GM21526 (cell line): ENCODE measurements at regions not wholly inside any gene's neighbourhood (a gene's known extent, or its start where the extent isn't known, plus 50 kb on each side); places are given as distances from the start of the nearest gene placed in this dataset.
"Not testable (repeated sequence)": the region's sequence is repeated elsewhere in the genome, so short reads cannot be mapped to it uniquely, and the experiment has no call there.

ENCODE experiments used
- ATAC-seq: cut with Tn5 transposase; IDR thresholded peaks from one replicate; pipeline ENCODE4 v1.9.1; 2021; ENCODE audit warnings: moderate library complexity; ENCODE audit not compliant: unreplicated experiment, low FRiP score

DNA sequence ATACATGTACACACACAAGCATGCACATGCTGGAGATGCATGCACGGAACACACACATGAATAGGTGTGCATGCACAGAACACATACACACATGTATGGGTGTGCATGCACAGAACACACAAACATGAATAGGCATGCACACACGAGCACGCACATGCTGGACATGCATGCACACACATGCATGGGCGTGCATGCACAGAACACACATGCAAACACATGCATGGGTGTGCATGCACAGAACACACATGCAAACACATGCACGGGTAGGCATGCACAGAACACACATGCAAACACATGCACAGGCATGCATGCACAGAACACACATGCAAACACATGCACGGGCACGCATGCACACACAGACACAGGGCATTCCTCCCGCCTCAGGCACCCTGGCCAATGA is 382.3 kb downstream of the IRX2 start:
- no peak for ATAC-seq

DNA sequence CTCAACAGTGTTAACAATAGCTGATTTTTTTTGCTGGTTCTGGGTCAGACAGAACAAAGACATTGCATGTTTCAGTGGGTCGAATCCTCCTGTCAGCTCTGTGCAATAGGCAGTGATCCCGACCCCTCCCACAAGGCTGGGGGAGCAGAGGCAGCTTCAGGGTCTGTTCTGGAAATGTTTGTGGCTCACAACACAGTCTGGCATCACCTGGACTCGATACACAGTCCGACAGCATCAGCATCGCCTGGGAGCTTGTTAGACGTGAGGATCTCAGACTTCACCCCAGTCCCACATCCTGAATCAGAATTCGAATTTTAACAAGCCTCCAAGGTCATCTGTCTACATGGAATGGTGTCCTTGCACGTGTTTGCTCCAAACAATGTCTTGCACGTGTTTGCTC is 384.7 kb downstream of the IRX2 start:
- ATAC-seq = no peak

DNA sequence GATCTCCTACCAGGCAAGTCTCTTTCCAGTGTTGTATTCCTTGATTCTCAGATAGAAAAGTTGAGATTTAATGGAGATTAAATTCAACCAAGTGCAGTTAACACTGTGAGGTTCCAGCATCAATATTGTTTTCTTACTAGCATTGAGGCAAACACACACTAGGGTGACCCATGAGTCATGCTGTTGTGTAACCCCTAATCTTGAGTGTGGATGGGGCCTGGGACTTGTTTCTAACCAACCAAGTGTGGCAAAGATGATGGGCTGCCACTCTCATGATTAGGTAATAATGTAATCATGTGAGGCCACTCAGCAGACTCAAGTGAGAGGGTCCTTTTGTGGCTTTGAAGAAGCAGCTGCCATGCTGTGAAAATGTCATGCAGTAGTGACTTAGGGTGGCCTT is 394.2 kb downstream of the IRX2 start:
- no peak for ATAC-seq

DNA sequence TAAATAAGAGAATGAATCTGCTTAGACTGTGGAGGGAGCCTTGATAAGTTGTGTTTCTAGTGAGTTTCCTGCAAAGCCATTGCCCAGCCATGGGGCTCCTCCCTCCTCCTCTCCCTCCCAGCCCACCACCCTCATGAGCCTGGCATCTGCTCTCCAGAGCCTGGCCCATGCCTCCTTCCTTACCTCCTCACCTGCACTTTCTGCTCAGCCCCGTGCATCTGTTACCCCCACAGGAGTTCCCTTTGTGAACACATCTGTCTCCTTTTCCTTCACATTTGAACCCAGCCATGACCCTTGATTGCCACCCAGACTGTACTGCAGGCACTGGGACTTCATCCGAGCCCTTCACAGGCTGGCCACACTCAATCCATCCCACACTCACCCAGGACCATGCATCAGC is 395.6 kb downstream of the IRX2 start:
- no peak for ATAC-seq

DNA sequence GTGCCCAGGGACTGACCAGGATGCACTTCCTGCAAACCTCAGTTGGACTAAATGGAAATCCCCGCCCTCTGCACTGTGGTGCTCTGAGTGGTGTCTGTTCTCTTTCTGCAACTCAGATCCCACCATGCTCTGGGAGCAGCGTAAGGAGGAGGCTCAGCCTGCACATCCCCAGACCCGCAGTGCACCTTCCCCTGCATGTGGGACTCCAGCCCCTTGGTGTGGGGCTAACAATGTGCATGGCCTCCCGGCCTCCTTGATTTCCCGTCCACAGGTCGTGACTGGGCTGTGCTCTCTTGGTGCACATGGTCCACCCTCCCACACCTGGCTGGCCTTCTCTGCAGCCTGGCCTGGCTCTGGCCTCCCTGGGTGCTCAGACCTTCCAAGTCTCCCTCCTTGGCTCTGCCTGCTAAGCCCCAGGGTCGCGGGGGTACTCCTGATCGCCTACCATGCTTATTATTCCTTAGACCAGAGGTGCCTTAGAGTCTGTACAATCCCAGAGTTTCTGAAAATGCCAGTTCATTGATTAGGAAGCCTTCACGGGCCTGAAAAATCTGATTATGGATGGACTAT is 397.5 kb downstream of the IRX2 start:
- no peak for ATAC-seq

GRCh38 chr5:2353211-2353610 is 398.3 kb downstream of the IRX2 start:
- ATAC-seq = no peak

DNA sequence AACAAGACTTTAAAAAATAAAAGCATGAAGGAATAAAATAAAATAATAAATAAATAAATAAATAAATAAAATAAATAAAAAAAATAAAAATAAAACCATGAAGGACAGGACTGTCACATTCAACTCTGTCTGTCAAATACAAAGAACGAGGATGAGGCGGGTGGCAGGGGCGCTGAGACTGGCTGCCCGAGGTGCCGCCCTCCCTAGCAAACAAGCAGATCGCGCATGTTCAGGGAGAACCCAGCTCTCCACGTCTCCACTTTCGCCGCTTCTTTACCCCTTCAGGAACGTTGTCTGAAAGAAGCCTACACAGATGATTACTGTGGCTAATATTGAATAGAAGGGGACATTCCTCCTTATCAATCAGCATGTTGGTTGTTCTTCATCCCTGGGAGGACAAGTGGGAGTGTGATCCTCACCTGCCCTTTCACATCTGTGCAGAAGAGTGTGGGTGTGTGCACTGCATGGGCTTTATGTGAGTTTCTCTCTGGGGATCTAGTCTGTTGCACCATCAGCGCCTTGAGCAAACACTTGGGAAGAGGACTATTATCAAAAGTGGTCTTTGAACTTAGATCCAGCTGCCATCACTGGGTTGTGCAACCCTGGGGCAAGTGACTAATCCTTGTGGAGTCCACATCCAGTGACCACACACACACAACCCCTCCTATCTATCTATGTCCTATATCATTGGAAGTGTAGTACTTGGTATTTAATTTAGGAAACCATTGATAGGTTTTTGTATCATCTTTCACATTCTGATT is 399.2 kb downstream of the IRX2 start:
- ATAC-seq = no peak

DNA sequence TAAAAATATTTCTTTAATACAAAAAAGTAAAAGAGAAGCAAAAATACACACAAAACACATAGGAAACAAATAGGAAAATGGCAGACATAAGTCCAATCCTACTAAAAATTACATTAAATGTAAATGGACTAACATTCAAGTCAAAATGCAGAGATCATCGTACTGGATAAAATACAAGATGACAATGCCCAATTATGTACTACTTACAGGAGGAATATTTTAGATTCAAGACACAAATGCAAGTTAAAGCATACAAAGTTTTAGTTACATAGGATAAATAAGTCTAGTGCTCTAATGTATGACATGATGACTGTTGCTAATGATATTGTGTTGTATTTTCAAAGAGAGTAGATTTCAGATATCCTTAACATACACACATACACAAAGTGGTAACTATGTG is 401.7 kb downstream of the IRX2 start:
- not testable (repeated sequence) for ATAC-seq

- ATAC-seq = no peak
Observed at GRCh38 chr5:2338686-2339085, 412.8 kb downstream of the IRX2 start.

GRCh38 chr5:2335733-2336515 is 415.6 kb downstream of the IRX2 start:
- no peak for ATAC-seq

DNA sequence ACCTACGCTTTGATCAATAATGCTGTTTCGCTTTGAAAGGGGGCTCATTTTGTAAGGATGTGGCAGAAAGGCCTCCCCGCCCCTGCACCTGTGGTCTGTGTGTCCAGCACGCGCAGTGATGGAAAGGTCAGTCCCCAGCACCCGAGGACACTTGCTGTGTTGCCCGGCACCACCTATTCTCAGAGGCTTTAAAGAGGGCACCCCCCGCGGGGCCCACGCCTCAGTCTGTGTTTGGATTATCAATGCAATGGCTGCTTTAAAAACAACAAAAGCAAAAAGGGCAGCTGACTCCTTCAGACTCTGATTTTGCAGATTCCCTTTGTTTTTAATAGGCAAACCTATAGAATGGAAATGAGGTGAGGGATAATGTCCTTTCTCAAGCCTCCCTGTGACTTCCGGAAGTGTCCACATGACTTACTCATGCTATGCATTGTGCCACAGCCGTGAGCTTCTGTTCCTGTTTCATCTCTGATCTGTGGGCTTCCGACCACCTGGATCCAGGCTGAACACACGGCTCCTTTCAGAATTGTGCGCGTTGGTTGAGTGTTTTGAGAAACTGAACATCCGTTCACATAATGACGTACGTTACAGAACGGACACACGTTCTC is 416.2 kb downstream of the IRX2 start:
- ATAC-seq = no peak

- ATAC-seq = no peak
Observed at GRCh38 chr5:2334719-2335118, 416.8 kb downstream of the IRX2 start.

- ATAC-seq = no peak
Observed at GRCh38 chr5:2333291-2333690, 418.2 kb downstream of the IRX2 start.

DNA sequence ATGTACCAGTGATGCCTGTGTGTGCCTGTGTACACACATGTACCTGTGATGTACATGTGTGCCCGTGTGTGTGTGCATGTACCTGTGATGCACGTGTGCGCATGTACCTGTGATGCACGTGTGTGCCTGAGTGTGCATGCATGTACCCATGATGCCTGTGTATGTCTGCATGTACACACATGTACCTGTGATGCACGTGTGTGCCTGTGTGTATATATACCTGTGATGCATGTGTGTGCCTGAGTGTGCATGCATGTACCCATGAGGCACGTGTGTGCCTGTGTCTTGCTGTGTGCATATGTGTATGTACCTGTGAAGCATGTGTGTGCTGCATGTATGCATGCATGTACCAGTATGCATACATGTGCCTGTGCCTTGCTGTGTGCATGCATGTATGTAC is 419.0 kb downstream of the IRX2 start:
- ATAC-seq = no peak

DNA sequence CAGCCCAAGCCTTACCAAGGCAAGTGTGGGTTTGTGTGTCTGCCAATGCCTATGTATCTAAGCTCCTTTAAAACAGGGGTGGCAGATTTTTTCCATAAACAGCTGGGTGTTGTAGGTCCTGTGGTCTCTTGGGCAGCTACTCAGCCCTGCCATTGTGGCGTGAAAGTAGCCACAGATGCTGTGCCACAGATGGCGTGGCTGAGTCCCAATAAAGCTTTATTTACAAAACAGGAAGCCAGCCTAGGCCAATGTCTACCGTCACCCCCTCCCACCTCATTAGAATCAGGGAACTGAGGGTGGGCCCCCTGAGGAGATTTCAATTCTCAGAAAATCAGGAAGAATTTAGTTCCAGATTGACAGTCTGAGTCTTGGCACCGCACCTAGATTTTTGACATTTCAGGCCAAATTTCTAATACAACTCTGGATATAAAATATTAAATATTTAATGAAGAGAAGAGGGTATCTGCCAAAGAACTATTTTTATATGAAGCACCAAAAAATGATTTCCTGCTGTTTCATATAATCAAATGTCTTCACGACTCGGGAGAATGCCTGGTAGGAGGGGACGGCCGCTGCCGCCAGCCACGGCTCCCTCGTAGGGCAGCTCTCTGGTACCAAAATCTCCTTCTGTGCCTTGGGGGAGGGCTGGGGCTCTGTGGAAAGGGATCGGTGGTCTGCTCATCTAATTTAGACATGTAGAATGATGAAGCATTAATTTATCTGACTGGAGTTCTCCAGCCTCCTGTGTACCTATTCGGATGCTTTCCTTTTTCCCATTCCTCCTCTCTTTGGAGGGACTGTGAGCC is 420.9 kb downstream of the IRX2 start:
- no peak for ATAC-seq

GRCh38 chr5:2329741-2330140 is 421.7 kb downstream of the IRX2 start:
- no peak for ATAC-seq

DNA sequence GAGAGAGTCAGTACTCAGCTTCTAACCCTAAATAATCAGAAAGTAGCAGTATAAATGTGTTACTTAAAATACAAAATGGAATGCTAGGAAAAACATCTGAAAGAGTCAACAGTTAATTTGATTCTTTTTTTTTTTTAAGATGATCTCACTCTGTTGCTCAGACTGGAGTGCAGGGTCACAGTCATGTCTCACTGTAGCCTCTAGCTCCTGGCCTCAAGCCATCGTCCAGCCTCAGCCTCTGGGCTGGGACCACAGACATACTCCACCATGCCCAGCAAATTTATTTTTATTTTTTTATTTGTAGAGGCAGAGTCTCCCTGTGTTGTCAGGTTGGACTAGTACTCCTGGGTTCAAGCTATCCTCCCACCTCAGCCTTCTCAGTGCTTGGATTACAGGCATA is 424.9 kb downstream of the IRX2 start:
- no peak for ATAC-seq

DNA sequence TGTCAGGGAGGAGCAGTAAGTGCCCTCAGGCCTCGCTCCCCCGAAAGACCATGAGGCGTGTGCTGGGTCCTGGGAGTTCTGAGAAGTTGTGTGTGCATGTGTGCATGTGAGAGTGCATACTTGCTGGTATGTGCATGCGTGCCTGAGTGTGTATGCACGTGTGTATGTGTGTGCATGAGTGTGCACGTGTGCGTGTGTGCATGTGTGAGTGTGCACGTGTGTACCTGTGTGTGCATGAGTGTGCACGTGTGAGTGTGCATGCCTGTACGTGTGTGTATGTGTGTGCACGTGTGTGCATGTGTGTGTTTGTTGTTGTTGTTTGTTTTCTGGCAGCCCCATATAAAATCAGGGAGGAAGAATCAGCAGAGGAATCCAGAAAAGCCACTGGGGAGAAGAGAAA is 426.7 kb downstream of the IRX2 start:
- no peak for ATAC-seq

DNA sequence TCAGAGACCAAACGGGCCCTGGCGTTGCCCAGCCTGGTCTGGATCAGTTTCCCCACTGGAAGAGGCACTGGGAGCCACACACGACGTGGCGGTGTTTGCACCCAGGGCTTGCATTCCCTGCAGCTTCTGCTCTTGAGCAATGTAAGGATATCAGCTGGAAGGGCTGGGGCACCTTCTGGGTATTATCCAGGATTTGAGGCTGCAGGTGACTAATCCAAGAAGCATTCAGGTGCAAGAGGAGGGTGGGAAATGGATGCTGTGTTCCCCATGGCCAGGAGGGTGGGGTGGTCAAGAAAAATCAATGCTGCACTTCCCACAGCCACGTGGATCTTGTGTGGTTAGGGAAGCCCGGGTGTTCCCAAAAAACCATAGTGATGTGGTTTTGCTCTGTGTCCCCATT is 430.9 kb downstream of the IRX2 start:
- no peak for ATAC-seq

DNA sequence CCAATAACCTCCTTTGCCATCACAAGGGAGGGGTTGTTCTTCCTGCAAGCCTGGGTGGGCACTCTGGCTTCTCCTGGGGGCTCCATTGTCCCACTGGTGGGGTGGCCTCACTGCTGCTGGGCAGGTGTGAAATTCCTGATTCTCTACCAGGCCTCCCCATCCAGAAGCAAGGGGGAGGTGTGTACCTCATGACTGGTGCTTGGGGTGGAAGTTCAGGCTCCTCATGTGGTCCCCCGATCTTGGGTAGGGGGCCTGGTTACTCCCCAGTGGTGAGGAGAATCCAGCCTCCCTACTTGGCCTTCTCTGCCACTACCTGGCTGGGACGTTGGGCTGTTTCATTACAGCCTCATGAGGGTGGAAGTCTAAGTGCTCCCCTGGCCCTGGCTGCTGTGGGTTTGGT is 433.9 kb downstream of the IRX2 start:
- no peak for ATAC-seq

- no peak for ATAC-seq
Observed at GRCh38 chr5:2311851-2312250, 429.1 kb upstream of the IRX4 start.
